ENCODE measurements at regions not wholly inside any gene's neighbourhood (a gene's known extent, or its start where the extent isn't known, plus 50 kb on each side); places are given as distances from the start of the nearest gene placed in this dataset.

DNA sequence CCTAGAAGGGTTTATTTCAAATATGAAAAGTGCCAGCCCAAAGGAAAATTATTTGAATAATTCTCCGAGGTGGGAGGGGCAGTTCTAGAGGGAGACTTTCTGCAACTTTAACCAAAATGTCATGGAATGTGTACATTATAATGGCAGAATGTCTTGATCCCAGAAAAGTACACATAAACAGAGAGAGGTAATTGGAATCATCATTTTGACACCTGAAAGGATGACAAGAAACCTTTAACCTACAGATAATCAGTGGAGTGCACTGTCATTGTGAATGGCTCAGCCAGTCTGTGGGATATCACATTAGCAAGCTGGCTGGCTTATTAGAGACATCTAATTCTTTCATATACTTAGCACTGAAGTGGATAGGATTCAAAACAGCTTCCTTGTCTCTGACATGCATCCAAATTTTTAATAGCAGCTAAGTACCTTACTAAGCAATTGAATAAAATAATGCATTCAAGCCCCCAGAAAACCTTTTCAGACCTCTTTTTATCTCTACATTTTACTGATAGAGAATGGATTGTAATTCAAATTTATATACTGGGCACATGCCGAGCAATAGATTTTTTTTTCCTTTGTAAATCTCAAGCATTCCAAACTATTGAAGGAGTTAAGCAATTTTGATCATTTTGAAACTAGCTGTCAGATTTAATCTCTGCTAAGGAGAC lies 468.6 kb downstream of the COG6 start:
- no peak for DNase-seq

DNA sequence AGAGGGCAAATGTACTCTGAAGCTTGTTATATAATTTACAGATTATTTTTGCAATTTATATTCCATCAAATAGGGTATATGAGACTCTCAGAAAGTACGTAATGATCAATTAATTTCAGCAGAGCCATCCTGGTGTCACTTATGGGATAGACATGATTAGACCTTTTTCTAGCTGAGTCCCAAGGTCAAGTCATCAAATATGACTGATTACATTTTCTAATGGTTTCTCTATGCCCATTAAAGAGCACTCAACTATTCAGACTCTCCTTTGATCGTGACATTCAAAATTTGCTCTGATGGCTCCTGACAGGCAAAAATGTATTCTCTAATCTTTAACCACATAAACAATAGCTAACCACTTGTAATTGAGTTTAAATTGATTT lies 469.2 kb downstream of the COG6 start:
- DNase-seq, result no peak

DNA sequence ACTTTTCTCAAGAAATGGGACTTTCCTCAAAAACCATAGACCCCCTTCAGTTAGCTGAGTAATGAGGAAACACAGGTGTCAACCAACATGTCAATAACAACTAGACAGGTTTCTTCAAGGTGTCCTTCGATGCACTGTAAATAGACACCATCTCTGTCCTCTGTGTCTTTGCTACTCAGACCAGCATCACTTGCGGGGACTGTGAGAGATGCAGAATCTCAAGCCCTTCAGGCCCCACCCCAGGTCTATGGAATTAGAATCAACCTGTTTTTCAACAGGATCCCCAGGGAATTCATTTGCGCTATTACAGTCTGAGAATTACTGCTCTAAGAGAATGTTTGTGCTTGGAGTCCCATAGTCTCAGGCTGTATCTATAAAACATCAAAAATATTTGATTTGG lies 469.9 kb downstream of the COG6 start:
- no peak for DNase-seq

DNA sequence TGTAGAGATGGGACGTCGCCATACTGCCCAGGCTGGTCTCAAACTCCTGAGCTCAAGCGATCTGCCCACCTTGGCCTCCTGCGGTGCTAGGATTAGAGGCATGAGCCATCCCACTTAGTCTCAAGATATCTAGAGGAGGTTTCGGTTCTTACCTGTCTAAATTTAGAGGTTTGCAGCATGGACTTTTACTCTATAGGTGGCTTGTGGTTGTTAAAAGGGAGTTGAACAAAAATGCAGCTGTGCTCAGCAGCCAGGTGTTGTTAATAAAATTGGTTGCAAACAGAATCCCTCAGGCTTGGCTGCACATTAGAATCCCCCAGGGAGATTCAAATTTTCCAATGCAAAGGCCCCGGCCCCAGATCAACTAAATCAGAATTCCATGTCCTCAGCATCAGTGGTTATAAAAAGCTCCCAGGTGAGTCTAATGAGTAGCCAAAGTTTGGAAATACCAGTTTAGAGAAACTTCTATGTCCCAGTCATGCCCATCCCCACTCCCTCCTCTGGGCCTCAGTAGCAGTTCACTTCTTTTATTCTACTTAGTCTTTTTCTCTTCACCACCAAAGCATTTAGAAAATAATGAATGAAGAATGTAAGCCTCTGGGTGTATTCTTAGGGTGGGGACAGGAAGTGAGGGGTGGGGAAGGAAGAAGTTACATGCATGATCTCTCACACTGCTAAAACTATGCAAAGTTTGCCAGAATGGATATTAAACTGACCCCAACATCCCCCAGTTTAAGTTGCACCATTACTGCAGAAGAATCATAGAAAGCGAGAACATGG lies 471.0 kb downstream of the COG6 start:
- DNase-seq, result no peak

DNA sequence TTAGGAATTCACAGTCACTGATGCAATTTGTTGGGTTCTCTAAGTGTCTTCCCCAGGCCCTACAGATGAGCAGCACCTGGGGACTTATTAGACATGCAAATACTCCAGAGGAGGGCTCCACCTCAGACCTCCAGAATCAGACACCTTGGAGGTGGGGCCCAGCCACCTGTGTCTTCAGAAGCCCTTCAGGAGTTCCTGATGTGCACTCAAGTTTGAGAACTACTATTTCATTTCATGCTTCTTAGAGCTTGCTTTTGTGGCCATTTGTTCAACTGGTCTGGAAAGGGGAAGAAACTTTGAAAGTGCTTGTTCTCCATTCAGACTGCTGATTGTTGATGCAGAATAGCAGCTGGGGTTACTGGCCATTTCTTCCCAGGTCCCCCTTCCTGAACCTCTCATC lies 472.0 kb downstream of the COG6 start:
- DNase-seq, result no peak

DNA sequence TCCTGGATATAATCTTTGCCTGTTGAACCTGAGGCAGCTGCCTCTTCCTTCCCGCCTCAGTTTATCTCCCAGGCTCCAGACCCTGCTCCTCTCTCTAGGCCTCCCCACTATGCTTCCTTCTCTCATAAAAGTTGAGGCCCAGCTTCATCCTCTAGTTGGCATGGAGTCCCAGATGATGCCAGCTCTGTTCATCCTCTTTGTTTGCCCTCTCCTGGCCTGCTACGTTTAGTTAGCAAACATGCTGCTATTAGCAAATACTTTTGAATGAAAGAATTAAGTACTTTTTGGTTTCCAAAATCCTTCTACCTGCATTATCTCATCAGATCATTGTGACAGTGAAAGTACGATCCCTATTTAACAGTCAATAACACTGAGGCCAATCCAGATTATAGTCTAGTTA lies 472.5 kb downstream of the COG6 start:
- DNase-seq, result no peak

DNA sequence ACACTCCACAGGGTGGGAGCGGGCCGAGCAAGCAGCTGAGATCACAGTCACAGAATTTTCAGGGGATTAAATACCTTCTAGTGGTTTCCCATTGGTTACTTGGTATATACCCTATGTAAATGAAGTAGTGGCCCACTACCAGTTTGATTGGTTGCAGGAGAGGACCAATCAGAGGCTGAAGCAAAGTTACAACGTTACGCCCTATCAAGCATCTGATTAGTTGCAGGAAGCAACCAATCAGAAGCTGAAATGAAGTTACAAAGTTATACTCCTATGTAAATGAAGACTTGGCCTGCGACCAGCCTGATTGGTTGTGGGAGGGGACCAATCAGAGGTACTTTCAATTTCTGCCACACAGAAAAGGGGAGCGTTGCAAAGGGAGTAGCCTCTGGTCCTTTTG lies 474.0 kb downstream of the COG6 start:
- no peak for DNase-seq

DNA sequence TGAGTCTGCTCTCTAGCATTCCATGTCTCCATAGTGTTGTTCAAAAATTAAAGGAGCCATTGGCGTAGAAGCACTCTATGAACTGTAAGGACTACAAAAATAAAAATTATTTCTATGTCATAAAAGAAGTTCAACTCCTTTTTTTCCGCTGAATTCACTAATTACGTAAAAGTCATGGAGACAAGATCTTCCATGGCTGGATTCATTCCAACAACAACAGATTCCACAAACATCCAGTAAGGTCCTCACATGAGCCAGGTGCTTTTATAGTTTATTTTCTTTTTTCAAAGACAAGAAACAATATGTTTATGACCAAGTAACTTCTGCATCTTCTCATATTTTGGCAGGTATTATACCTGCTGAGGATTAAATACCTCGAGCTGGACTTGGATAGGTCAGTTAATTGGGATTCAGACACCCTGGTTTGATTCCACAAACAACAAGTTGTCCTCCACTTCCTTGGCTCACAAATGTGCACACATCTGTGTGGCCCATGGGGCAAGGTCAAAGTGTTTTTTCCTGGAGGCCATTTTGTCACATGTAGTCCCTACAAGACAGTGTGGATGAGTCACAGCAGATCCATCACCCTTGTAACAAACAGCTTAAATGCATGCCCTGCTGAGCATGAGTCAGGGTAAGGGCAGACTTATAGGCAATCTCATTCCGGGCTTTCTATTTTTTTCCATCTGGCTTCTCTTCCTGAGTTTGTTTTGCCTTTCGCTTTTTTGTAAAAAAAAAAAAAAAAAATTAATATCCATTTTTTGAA lies 475.6 kb downstream of the COG6 start:
- no peak for DNase-seq

DNA sequence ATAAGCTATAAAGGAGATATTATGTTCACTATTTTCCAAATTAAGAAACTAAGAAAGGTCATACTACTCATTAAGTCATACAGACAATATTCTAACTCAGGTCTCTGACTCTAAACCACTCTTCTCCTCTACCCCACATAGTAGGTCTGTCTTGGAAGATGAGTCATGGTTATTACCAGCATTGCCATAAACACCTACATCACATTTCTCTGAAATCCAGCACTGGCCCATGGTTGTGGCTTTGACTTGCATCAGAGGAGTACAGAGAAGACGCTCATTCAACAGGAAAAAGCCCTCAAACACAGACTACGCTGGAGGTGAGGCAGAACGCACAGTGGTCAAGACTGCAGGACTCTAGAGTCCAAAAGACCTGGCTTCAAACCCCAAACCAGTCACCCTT lies 476.8 kb downstream of the COG6 start:
- no peak for DNase-seq

DNA sequence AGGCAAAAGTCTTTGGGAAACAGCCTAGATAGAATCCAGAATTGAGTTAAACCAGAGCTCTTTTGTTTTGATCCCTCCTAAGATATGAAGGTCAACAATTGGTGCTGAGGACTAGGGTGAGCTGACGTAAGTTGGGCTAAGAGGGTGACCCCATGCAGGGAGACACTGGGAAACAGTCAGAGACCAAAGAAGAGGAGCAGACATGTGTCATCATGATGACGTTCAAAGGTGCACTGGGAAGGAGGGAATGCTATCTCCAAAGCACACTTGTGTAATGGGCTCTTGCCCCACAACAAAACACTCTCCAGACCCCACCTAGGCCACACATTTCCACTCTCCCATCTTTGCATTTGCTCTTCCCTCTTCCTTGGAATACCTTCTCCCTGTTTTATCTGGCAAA lies 481.4 kb downstream of the COG6 start:
- DNase-seq, result no peak

DNA sequence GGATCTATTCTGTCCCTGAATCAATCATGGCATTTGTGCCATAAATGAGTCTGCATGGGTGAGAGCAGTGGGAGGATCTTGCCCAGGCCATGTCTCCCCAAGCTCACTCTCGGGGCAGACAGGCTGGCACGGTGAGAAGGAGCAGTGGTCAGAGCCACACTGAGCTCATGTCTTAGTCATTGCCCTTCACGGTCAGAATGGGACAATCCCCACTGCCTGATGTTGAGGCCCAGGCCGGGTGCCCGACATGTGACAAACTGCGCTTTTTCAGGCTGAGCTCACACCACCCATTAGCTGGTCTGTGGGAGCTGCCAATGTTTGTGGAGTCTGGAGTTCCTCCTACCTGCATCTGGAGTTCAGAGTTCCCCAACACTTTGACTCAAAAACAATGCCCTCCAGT lies 481.9 kb downstream of the COG6 start:
- no peak for DNase-seq

DNA sequence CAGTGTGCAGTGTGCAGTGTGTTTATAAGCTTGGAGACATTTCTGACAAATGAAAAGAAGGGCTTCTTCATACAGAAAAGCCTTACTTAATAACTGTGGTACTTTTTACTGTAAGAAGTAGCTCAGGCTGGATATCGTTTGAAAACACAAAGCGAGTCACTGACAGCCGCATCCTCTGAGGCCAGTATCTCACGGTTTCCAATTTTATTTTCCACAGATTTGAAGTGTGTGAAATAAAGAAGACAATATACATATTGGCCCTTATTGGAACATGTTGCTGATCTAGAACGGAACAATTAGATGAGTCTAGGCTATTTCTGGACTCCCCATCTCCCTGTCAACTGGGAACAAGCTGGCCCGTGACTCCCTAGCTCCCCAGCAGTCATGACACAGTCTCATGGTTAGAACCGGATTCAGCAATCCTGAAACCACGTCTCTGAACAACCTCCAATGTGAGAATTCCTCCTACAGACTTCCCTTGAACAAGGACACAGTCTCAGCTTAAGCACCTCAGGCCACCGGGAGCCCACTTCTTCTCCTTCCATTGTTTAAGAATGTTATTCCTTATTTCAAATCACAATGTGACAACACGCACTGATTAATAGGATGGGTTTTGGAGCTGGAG lies 484.5 kb downstream of the COG6 start:
- DNase-seq, result no peak

DNA sequence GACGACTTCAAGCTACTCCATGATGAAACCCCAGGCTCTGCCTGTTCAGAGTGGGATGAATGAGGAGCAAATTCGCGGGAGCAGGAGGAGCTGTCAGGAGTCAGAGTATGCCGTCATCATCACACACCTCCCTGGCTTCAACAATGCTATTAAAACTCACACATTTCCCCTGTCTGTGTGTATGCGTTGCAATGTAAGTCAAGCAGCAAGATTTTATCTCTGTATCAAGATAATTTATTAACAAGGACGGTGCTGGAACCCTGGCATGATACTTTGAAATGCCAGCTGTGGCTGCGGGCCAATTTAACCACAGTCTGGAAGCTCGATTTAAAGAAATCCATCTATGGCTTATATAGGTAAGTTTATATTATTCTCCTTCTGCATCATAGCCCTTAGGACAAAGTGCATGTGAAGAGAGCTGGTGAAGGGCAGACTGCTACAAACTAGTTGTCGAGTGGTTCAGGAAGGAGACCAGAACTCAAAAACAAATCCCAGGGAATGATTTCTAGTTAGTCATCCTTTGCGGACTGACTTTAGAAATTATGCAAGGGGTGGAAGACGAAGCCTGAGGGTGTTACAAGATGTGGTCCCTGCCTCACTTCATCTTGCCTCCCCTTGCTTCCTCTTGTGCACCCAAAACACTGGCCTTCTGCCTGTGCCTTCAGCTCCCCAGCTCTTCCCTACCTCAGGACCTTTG lies 486.5 kb downstream of the COG6 start:
- DNase-seq, result no peak

DNA sequence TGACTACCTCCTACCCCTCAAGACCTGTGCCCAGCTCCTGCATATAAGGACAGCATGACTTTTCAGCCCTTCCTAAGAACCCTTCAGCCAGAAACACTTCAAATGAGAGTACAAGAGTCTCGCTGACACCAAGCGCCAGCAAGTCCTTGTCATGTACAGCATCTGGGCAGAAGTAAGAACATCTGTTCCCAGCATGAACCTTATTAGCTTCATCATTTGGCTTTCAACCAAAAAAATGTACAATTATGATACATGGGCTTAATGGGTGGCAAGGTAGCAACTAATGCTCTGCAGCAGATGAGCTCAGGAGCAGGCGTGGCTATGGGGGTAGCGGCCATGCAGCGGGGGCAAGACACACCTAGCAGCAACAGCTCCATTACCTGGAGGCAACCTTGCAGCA lies 487.6 kb downstream of the COG6 start:
- no peak for DNase-seq

DNA sequence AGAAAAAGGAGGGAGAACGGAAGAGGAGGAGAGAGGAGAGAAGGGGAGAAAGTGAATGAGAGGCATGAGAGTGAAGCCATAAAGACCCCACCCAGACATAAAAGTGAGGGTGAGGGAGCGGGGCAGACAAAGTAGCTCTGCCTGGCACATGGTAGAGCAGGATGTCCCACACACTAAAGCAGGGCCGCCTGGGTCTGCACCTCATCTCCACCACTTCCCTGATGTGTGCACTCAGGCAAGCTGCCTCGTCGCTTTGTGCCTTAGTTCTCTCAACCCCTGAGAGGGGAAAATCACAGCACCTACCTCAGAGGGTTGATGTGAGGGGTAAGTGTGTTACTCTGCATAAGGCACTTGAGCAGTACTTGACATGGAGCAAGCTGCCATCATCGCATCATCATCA lies 488.1 kb downstream of the COG6 start:
- no peak for DNase-seq

DNA sequence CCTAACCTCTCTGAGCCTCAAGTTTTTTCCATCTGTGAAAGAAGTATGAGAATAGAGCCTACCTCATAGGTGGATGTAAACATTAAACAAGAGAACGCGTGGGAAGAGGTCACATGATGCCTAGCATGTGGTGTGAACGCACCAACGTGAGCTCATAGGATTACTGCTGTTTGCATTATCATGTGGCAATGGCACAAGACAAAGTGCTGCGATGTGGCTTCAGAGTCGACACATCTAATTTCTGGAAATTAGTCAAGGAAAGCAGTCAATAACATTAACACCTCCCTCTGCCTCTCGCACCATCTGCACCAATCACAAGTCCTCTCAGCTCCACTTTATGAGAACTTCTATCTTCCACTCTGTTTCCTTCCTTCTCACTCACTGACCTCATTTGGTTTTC lies 489.7 kb downstream of the COG6 start:
- no peak for DNase-seq

DNA sequence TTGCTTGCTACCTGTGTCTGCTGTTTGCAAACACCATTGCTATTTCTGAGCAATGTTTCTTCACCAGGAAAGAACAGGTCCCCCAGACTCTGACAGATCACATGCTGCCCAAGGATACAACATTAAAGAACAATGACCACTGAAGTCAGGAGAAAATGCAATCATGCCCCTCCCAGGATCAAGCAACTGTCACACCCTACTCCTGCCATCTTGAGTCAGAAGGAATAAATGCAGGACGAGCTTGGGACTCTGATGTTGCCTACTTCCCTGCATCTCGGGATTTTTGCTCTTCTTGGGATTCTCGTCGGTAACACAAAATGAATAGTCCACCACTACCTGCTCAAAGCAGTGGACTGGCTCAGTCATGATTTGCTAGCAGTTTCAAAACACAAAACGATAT lies 490.6 kb downstream of the COG6 start:
- DNase-seq, result no peak

DNA sequence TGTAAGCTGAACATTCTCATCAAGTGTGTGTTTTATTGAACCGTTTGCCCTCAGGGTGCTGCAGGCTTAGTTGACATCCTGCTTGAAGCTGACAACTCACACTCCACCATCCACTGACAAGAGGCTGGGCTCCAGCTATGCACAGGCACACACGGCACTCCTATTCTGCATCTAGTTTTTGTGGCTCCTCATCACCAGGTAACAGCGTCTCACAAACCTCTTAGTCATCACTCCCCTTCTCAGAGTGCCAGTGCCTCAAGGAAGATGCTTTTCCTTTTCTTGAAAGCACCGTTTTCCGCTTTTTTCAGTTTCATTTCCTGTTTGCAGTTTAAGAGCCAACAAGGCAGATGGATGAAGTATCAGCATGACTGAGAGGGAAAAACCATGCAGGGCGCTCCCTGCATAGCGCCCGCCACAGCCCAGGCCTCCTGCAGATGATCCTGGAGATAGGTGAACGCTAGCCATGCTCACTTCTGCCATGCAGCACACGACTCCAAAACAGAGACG lies 491.2 kb downstream of the COG6 start:
- no peak for DNase-seq

DNA sequence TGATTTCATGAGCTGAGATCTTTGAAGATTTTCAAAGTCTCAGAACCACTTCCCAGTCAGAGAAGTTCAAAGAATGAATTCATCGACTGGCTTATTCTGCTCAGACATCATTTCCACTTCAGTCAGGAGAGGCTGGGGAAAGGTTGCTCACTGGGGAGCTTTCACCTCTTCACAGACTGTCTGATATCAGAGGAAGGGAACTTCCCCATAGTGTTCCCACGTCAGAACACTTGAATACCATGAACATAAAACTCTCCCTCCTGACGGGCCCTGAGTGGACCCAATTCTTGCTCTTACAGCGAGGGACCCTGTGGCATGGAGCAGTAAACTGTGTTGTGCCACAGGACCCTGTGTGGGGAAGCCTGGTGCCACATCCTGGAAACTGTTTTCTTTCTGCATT lies 492.6 kb downstream of the COG6 start:
- DNase-seq, result no peak

DNA sequence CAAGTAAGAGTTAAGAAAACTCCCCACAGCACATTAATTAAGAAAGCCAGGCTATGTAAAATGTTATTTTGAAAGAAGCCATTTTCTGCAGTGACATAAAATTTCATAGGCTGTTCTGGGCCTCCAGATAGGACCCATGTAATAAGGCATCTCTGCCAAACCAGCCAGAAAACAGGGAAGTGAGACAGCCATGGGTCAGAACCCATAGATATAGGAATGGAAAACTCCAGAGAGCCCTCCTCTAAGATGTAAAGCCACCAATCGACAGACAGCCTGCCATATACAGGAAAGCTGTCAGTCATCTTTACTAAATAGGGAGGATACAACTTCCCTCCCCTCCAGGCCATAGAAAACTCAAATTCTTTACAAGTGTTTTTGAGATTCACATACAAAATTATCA lies 493.3 kb downstream of the COG6 start:
- DNase-seq, result no peak

DNA sequence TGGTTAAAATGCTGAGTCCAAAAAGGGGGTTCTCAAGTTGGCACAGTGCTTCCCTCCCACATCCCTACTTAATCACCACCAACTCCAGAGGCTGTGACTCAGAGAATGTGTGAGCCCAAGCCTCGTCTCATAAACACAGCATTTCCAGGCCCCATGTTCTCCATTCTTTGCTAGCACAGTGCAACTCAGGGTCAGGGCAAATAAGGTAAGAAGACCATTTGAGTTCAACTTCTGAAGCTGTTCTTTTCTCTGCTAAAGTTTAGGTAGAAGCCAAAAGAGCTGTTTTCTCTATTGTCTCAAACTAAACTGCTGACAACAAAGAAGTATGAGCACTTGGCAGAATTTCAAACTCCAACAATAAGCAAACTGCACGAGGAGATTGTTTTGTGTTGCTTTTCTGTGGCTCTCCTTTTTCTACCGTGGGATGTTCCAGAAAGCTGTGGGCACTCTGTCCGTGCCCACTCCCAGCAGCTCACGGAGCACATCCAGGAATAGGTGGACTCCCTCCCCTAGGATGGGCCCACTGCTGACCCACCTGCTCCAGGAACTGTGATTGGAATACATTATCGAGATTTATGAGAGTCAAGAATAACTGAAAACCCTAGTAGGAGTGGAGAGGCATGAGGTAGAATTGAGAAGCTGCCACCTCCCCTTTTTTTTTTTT lies 494.3 kb downstream of the COG6 start:
- no peak for DNase-seq

DNA sequence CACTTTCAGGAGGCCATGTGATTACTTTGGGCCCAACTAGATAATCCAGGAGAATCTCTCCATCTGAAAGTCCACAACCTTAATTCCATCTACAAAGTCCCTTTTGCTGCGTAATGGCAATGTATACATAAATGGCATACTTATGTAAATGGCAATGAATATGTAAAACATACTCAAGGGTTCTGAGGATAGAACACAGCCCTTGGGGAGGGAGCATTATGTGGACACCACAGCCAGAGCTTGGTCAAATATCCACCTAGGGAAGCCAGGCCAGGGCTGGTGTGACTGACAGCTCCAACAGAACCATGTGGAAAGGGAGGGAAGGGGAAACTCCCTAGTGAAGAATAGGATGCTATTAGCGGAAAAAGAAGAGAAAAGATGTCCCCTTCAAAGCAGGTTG lies 496.2 kb downstream of the COG6 start:
- DNase-seq, result no peak
